ENCODE measurements at regions not wholly inside any gene's neighbourhood (a gene's known extent, or its start where the extent isn't known, plus 50 kb on each side); places are given as distances from the start of the nearest gene placed in this dataset.

GRCh38 chr3:44117736-44118135 lies 124.0 kb upstream of the TOPAZ1 start:
- no peak for TF ChIP-seq CTCF (IDR thresholded peaks at IDR 0.05)
- TF ChIP-seq POLR2A (IDR thresholded peaks at IDR 0.05) = no peak
